Fibroblast of lung (primary cell): ENCODE measurements at regions not wholly inside any gene's neighbourhood (a gene's known extent, or its start where the extent isn't known, plus 50 kb on each side); places are given as distances from the start of the nearest gene placed in this dataset.

Source experiments
- DNase-seq, 2 donors: peaks; one replicate each; pipeline versions ENCODE4 v3.0.0 to v3.0.0-alpha.2; 2010; ENCODE audit warnings: low read depth in 2 of 2
- H2AFZ ChIP-seq: 2 replicates; pipeline ENCODE4 v1.5.1; 2012; ENCODE audit warnings: low read length, control low read depth, inconsistent platforms
- H3K27ac ChIP-seq: 2 replicates; pipeline ENCODE4 v1.5.1; 2011; ENCODE audit warnings: low read length, control low read depth; ENCODE audit not compliant: insufficient read depth
- H3K27me3 ChIP-seq: 2 replicates; pipeline ENCODE4 v1.5.1; 2011; ENCODE audit warnings: mild to moderate bottlenecking, low read length; ENCODE audit not compliant: control insufficient read depth, insufficient read depth
- H3K36me3 ChIP-seq: 2 replicates; pipeline ENCODE4 v1.5.1; 2011; ENCODE audit warnings: low read length; ENCODE audit not compliant: control insufficient read depth, insufficient read depth
- H3K4me1 ChIP-seq: 2 replicates; pipeline ENCODE4 v1.5.1; 2011; ENCODE audit warnings: low read length; ENCODE audit not compliant: control insufficient read depth, insufficient read depth; ENCODE audit errors: extremely low read depth
- H3K4me2 ChIP-seq: 2 replicates; pipeline ENCODE4 v1.5.1; 2011; ENCODE audit warnings: low read length, control low read depth; ENCODE audit not compliant: insufficient read depth; ENCODE audit errors: extremely low read depth
- H3K4me3 ChIP-seq, 4 experiments: fragments of 200-600 bp in 1 of 4; sonication (generic) in 1 of 4; replicated peaks in 1 of 4; 2 replicates each; pipeline ENCODE4 v1.5.1; 2011 to 2016; ENCODE audit warnings: low read length in 4 of 4, low read depth in 3 of 4, mild to moderate bottlenecking in 3 of 4, control low read depth in 2 of 4, inconsistent platforms in 1 of 4, mixed read lengths in 1 of 4; ENCODE audit not compliant: insufficient read depth in 1 of 4; ENCODE audit errors: control extremely low read depth in 1 of 4
- H3K79me2 ChIP-seq: 2 replicates; pipeline ENCODE4 v1.5.1; 2012; ENCODE audit warnings: mild to moderate bottlenecking, low read length, inconsistent platforms; ENCODE audit not compliant: control insufficient read depth, insufficient read depth
- H3K9ac ChIP-seq: 2 replicates; pipeline ENCODE4 v1.5.1; 2011; ENCODE audit warnings: mild to moderate bottlenecking, low read length, control low read depth; ENCODE audit not compliant: insufficient read depth
- H3K9me3 ChIP-seq: 2 replicates; pipeline ENCODE4 v1.5.1; 2012; ENCODE audit warnings: low read depth, low read length; ENCODE audit not compliant: control insufficient read depth, insufficient read depth
- H4K20me1 ChIP-seq: 2 replicates; pipeline ENCODE4 v1.5.1; 2011; ENCODE audit warnings: low read length; ENCODE audit not compliant: control insufficient read depth, insufficient read depth; ENCODE audit errors: extremely low read depth
- EZH2 ChIP-seq: IDR thresholded peaks from 2 replicates; pipeline ENCODE4 v1.5.1; 2012; ENCODE audit warnings: low read length, control low read depth, mild to moderate bottlenecking; ENCODE audit errors: missing control alignments
- TF ChIP-seq, protein P1 (sequence below), 2 donors: IDR thresholded peaks in 1 of 2; conservative IDR thresholded peaks in 1 of 2; 1 replicate in 1 of 2; 2 replicates in 1 of 2; pipeline ENCODE4 v1.5.1; 2011 to 2012; ENCODE audit warnings: low read length in 2 of 2, control low read depth in 1 of 2, inconsistent platforms in 1 of 2, low read depth in 1 of 2, mild to moderate bottlenecking in 1 of 2

DNA sequence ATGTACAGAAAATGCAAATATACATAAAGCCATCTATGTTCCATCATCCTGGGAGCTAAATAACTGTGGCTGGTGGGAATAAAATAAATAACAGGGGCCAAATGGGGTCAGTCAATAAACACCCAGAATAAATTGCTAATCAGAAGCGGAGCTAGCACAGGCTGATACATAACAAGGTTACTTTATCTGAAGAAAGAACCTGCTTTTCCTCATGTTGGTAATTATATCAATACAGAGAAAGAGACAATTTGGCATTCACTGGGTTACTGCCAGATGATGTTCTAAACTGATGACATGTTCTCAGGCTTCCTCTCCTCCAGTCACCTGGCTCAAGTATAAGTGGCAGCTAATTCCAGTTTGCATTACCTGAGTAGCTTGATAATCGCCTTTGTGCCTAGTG is 144.9 kb upstream of the CD180 start:
- Histone ChIP-seq H3K9me3 (no peaks in the 10 kb centered on the region), H2AFZ (no peak overlapping the region), H3K9ac (no peak overlapping the region), H4K20me1 (no peaks in the 10 kb centered on the region), H3K36me3 (no peaks in the 10 kb centered on the region), H3K4me1 (no peaks in the 10 kb centered on the region), H3K4me3 (no peak overlapping the region), H3K27me3 (no peaks in the 10 kb centered on the region), H3K79me2 (no peaks in the 10 kb centered on the region), H3K27ac (no peak overlapping the region), H3K4me2 (no peak overlapping the region)
- no peak for DNase-seq
- TF ChIP-seq, protein P1, sequence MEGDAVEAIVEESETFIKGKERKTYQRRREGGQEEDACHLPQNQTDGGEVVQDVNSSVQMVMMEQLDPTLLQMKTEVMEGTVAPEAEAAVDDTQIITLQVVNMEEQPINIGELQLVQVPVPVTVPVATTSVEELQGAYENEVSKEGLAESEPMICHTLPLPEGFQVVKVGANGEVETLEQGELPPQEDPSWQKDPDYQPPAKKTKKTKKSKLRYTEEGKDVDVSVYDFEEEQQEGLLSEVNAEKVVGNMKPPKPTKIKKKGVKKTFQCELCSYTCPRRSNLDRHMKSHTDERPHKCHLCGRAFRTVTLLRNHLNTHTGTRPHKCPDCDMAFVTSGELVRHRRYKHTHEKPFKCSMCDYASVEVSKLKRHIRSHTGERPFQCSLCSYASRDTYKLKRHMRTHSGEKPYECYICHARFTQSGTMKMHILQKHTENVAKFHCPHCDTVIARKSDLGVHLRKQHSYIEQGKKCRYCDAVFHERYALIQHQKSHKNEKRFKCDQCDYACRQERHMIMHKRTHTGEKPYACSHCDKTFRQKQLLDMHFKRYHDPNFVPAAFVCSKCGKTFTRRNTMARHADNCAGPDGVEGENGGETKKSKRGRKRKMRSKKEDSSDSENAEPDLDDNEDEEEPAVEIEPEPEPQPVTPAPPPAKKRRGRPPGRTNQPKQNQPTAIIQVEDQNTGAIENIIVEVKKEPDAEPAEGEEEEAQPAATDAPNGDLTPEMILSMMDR (conservative IDR thresholded peaks at IDR 0.05 in 1 of 2, IDR thresholded peaks at IDR 0.05 in 1 of 2; ENCODE audit: low read depth in 1 of 2, low read length in 2 of 2), result no peak
- no peak for TF ChIP-seq EZH2

DNA sequence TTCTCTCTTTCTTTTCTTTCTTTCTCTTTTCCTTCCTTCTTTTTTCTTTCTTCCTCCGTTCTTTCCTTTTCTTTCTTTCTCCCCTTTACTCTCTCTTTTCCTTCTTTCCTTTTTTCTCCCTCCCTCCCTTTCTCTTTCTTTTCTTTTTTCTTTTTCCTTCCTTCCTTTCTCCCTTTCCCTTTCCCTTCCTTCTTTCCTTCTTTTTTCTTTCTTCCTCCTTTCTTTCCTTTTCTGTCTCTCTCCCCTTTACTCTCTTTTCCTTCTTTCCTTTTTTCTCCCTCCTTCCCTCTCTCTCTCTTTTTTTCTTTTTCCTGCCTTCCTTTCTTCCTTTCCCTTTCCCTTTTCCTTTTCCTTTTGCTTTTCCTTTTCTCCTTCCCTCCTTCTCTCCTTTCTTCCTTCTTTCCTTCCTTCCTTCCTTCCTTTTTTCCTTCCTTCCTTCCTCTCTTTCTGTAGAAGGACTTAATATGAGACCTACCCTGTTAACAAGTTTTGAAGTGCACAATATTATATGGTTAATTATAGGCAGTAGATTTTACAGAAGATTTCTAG is 142.7 kb upstream of the CD180 start:
- H3K36me3 ChIP-seq, result no peaks in the 10 kb centered on the region
- H3K9ac ChIP-seq, result no peak overlapping the region
- H3K27ac ChIP-seq, result no peak overlapping the region
- no peak overlapping the region for H2AFZ ChIP-seq
- no peak for DNase-seq
- no peaks in the 10 kb centered on the region for H3K9me3 ChIP-seq
- H4K20me1 ChIP-seq, result no peaks in the 10 kb centered on the region
- no peaks in the 10 kb centered on the region for H3K27me3 ChIP-seq
- TF ChIP-seq, protein P1 (conservative IDR thresholded peaks at IDR 0.05 in 1 of 2, IDR thresholded peaks at IDR 0.05 in 1 of 2; ENCODE audit: low read depth in 1 of 2, low read length in 2 of 2), result no peak
- H3K4me2 ChIP-seq, result no peak overlapping the region
- H3K79me2 ChIP-seq, result no peaks in the 10 kb centered on the region
- H3K4me1 ChIP-seq, result no peaks in the 10 kb centered on the region
- H3K4me3 ChIP-seq, result no peak overlapping the region

DNA sequence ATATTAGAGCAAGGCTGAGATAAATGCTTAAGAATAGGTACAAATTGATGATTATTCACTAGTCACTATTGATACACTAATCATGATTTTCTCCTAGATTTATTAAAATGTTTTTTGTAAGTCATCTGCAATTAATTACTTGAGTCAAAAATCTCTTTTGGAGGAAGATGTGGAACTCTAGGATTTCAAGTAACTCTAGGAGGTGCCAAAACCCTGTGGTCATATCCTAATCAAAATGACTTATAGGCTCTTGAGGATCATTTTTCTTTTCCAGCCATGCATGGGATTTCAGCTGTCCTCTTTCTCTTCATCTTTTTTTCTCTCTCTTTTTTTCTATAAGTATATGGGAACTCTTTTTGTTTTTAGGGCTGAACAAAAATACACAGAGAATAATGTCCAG is 141.8 kb upstream of the CD180 start:
- no peaks in the 10 kb centered on the region for H3K4me1 ChIP-seq
- DNase-seq, result peak; percentile 49 to 50
- no peaks in the 10 kb centered on the region for H3K9me3 ChIP-seq
- H3K9ac ChIP-seq, result no peak overlapping the region
- H3K36me3 ChIP-seq, result no peaks in the 10 kb centered on the region
- H3K4me3 ChIP-seq, result no peak overlapping the region
- no peak overlapping the region for H3K4me2 ChIP-seq
- H2AFZ ChIP-seq, result no peak overlapping the region
- TF ChIP-seq EZH2, result no peak
- TF ChIP-seq, protein P1 (conservative IDR thresholded peaks at IDR 0.05 in 1 of 2, IDR thresholded peaks at IDR 0.05 in 1 of 2; ENCODE audit: low read depth in 1 of 2, low read length in 2 of 2), result no peak
- H3K27ac ChIP-seq, result no peak overlapping the region
- no peaks in the 10 kb centered on the region for H4K20me1 ChIP-seq
- no peaks in the 10 kb centered on the region for H3K79me2 ChIP-seq
- H3K27me3 ChIP-seq, result no peaks in the 10 kb centered on the region
